Uterus (tissue), 3 donors: ENCODE measurements at regions not wholly inside any gene's neighbourhood (a gene's known extent, or its start where the extent isn't known, plus 50 kb on each side); places are given as distances from the start of the nearest gene placed in this dataset.

Experiments used
- DNase-seq, 2 donors: peaks; one replicate each; pipeline ENCODE4 v3.0.0-alpha.2; 2019 to 2020
- H3K27ac ChIP-seq, 2 donors: fragments of 200-600 bp; sonication (generic); 1 replicate in 1 of 2; 2 replicates in 1 of 2; pipeline ENCODE4 v1.5.1; 2016 to 2018
- H3K27me3 ChIP-seq, 2 donors: fragments of 200-600 bp; sonication (generic); one replicate each; pipeline ENCODE4 v1.5.1; 2018 to 2019; ENCODE audit warnings: control low read depth in 1 of 2
- H3K36me3 ChIP-seq, 2 donors: fragments of 200-600 bp; sonication (generic); one replicate each; pipeline ENCODE4 v1.5.1; 2019; ENCODE audit warnings: control low read depth in 1 of 2
- H3K4me1 ChIP-seq, 2 donors: fragments of 200-600 bp; sonication (generic); one replicate each; pipeline ENCODE4 v1.5.1; 2018 to 2019; ENCODE audit warnings: control low read depth in 1 of 2
- H3K4me3 ChIP-seq, 2 donors: fragments of 200-600 bp; sonication (generic); 1 replicate in 1 of 2; 2 replicates in 1 of 2; pipeline ENCODE4 v1.5.1; 2018 to 2019; ENCODE audit warnings: mild to moderate bottlenecking in 1 of 2
- H3K9me3 ChIP-seq, 2 donors: fragments of 200-600 bp; sonication (generic); one replicate each; pipeline ENCODE4 v1.5.1; 2019; ENCODE audit warnings: control low read depth in 1 of 2
- CTCF ChIP-seq, 4 experiments: fragments of 200-600 bp in 2 of 4; fragments of 450-650 bp in 2 of 4; sonication (generic) in 2 of 4; IDR thresholded peaks; one replicate each; pipeline ENCODE4 v1.5.1; 2016 to 2019; ENCODE audit warnings: antibody characterized with exemption in 4 of 4, mild to moderate bottlenecking in 2 of 4, moderate library complexity in 1 of 4
- POLR2A ChIP-seq, 2 donors: fragments of 450-650 bp; IDR thresholded peaks; one replicate each; pipeline ENCODE4 v1.6.1; 2016; ENCODE audit warnings: antibody characterized with exemption in 2 of 2, mild to moderate bottlenecking in 1 of 2, moderate library complexity in 1 of 2
- intact Hi-C: fragments of 100-400 bp; cut with DNase I; formaldehyde crosslinking; loops from one replicate; pipeline ENCODE4 v1.15.1; 2023; ENCODE audit warnings: low total_unique reads
- donor health status: DM: yes; HTN: yes; CAD: no.

DNA sequence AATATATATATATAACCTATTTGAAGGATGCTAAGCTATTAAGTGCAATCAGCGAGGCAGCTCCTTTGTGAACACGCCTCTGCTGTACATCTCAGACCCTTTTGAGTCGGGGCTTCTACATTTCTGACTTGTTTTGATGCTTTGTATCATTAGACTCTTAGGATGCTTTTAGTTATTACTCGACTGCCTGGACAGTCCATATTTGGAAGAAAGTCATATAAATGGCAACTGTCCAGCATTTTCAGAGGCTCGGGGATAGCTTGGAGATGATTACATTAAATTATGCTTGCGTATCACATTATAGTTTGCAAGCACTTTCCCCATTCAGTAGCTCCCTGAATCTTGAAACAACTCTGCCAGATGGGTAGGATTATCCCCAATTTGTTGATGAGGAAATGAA is 257.9 kb downstream of the PTEN start:
- Histone ChIP-seq H3K4me1 (no peaks in the 10 kb centered on the region), H3K27ac (no peak overlapping the region), H3K27me3 (no peaks in the 10 kb centered on the region), H3K36me3 (no peaks in the 10 kb centered on the region), H3K4me3 (no peak overlapping the region), H3K9me3 (no peaks in the 10 kb centered on the region)
- no peak for DNase-seq
- intact Hi-C loops = no loop called here
- TF ChIP-seq POLR2A (IDR thresholded peaks at IDR 0.05) = no peak
- TF ChIP-seq CTCF (IDR thresholded peaks at IDR 0.05) = no peak

DNA sequence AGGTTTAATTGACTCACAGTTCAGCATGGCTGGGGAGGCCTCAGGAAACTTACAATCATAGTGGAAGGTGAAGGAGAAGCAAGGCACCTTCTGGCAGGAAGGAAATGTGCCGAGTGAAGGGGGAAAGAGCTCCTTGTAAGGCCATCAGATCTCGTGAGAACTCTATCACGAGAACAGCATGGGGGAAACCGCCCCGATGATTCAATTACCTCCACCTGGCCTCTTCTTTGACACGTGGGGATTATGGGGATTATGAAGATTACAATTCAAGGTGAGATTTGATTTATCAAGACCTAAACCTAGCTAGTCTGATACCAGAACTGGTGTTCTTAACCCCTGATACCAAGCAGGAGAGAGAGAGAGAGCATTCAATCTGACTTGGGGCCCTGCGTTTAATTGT is 258.7 kb downstream of the PTEN start:
- DNase-seq = no peak
- no peaks in the 10 kb centered on the region for H3K9me3 ChIP-seq

DNA sequence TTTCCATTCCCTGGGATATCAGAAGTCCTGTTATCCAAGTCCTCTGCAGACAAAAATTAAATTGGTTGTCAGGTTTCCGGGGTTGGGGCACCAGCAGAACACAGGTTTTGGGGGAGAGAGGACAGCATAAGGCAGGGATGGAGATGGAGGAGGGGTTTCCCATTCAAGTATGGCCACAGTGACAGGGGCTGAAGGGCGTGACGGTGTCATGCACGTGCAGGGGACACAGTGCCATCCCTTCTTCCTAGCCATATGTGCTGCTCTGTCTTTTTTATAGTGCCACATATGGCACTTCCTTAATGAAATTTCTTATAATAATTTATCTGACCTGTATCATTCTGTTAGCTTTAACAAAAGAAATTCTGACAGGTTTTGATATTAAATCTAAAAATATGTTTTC is 259.2 kb downstream of the PTEN start:
- Histone ChIP-seq H3K27me3 (no peaks in the 10 kb centered on the region), H3K4me1 (no peaks in the 10 kb centered on the region), H3K9me3 (no peaks in the 10 kb centered on the region), H3K36me3 (no peaks in the 10 kb centered on the region), H3K4me3 (no peak overlapping the region), H3K27ac (no peak overlapping the region)
- no peak for TF ChIP-seq POLR2A (IDR thresholded peaks at IDR 0.05)
- TF ChIP-seq CTCF (IDR thresholded peaks at IDR 0.05) = no peak
- intact Hi-C loops = no loop called here
- no peak for DNase-seq

More for the DNA sequence above, 258.7 kb downstream of the PTEN start:
- Histone ChIP-seq H3K27me3 (no peaks in the 10 kb centered on the region), H3K27ac (no peak overlapping the region), H3K36me3 (no peaks in the 10 kb centered on the region), H3K4me3 (no peak overlapping the region), H3K4me1 (no peaks in the 10 kb centered on the region)
- intact Hi-C loops = no loop called here
- TF ChIP-seq POLR2A (IDR thresholded peaks at IDR 0.05) (no peak), CTCF (IDR thresholded peaks at IDR 0.05) (no peak)

GRCh38 chr10:88125766-88126165 is 262.3 kb downstream of the PTEN start:
- Histone ChIP-seq H3K4me3 (no peak overlapping the region), H3K27me3 (no peaks in the 10 kb centered on the region), H3K36me3 (no peaks in the 10 kb centered on the region), H3K9me3 (no peaks in the 10 kb centered on the region), H3K4me1 (no peaks in the 10 kb centered on the region), H3K27ac (no peak overlapping the region)
- no peak for DNase-seq
- TF ChIP-seq POLR2A (IDR thresholded peaks at IDR 0.05) (no peak), CTCF (IDR thresholded peaks at IDR 0.05) (no peak)
- intact Hi-C loops = no loop called here

DNA sequence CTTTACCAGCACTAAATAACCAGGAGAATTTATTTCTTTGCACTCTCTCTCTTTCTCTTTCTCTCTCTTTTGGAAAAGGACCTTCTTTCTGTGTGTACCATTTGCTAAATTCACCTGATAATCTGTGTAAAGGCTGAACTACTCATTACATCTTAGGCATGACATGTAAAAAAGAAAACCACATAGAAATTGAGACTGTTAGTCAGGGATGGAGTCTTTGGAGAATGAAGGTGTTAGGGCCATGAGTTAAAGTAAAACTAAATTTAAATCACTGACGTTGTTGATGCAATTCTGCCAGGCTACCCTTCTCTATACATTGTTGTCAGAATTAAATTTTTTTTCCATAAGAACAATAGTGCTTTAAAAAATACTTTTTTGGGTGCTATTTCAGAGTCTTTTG is 263.3 kb downstream of the PTEN start:
- no peaks in the 10 kb centered on the region for H3K4me1 ChIP-seq
- TF ChIP-seq CTCF (IDR thresholded peaks at IDR 0.05) = no peak
- no peak for TF ChIP-seq POLR2A (IDR thresholded peaks at IDR 0.05)
- intact Hi-C loops = no loop called here
- H3K9me3 ChIP-seq = no peaks in the 10 kb centered on the region
- DNase-seq = no peak
- no peak overlapping the region for H3K27ac ChIP-seq
- no peaks in the 10 kb centered on the region for H3K36me3 ChIP-seq
- no peaks in the 10 kb centered on the region for H3K27me3 ChIP-seq
- H3K4me3 ChIP-seq = no peak overlapping the region
